ENCODE measurements at regions not wholly inside any gene's neighbourhood (a gene's known extent, or its start where the extent isn't known, plus 50 kb on each side); places are given as distances from the start of the nearest gene placed in this dataset.

- TF ChIP-seq CTCF (IDR thresholded peaks at IDR 0.05) (no peak), POLR2AphosphoS5 (IDR thresholded peaks at IDR 0.05; ENCODE audit: insufficient read depth in 1 of 2, low read depth in 1 of 2) (no peak), POLR2A (IDR thresholded peaks at IDR 0.05) (no peak)
Measured at GRCh38 chr4:181761156-181761555, 482.0 kb upstream of the TENM3 start.

Measured in vagina (tissue), 2 donors.